ENCODE measurements at regions not wholly inside any gene's neighbourhood (a gene's known extent, or its start where the extent isn't known, plus 50 kb on each side); places are given as distances from the start of the nearest gene placed in this dataset.
"Not testable (repeated sequence)": the region's sequence is repeated elsewhere in the genome, so short reads cannot be mapped to it uniquely, and the experiment has no call there.

DNA sequence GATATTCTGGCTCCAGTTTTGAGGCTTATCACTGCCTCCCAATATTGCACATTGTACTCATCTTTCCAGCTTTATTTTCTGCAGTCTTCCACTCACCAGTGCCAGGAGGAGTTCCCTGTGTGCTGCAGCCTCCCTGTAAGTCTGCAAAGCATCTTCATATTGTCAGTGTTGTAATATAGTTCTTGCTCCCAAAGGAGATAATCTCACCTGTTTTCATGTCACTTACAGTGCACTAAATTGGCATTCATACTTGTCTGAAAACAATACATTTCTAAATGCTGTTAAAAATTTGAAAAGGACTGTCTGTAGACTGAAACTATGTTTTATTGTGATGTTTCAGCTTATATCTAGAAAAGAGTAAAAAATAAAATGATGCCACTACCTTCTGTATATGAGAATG, 146.8 kb upstream of the TMTC1 start:
- no peak for DNase-seq

DNA sequence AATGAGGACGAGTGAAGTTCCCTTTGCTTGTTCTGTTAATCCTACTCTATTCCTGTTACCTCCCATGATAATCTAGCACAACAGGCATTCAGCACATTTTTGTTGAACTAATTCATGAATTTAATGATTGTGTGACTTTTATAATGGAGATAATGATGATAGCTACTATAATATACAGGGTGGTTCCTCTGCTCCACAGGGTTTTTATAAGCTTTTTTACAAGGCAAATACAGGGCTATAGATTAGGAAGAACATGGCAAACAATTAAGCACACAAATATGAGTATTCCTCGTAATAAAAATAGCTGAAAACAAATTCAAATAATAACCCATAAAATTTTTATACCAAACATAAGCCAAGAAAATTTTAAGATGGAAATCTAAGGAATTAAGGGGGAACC, 145.6 kb upstream of the TMTC1 start:
- DNase-seq = no peak

- DNase-seq = no peak
These were observed 137.6 kb upstream of the TMTC1 start for GRCh38 chr12:29921307-29921706.

- DNase-seq = no peak
These were observed 124.4 kb upstream of the TMTC1 start for GRCh38 chr12:29908157-29908556.

- no peak for DNase-seq
These were observed 123.7 kb upstream of the TMTC1 start for GRCh38 chr12:29907461-29907860.

GRCh38 chr12:29902043-29902442, 118.3 kb upstream of the TMTC1 start:
- DNase-seq = no peak

DNA sequence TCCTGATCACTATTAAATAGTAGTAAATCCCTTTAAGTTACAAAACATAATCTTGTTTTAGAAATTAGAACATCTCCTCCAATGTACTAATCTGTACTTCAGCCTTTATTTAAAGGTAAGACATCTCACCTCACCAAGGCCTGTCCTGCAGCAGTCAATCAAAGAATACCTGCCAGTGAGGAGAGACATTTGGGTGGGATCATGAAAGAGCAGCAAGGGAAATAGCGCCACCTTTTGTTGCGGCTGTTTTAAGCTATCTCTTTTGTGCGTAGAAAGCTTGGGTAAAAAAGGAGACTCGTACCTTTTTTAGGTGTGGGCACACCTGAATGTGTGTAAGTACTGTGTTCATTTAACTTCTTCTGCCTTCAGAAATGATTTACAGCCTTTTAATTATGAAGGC, 117.8 kb upstream of the TMTC1 start:
- no peak for DNase-seq

DNA sequence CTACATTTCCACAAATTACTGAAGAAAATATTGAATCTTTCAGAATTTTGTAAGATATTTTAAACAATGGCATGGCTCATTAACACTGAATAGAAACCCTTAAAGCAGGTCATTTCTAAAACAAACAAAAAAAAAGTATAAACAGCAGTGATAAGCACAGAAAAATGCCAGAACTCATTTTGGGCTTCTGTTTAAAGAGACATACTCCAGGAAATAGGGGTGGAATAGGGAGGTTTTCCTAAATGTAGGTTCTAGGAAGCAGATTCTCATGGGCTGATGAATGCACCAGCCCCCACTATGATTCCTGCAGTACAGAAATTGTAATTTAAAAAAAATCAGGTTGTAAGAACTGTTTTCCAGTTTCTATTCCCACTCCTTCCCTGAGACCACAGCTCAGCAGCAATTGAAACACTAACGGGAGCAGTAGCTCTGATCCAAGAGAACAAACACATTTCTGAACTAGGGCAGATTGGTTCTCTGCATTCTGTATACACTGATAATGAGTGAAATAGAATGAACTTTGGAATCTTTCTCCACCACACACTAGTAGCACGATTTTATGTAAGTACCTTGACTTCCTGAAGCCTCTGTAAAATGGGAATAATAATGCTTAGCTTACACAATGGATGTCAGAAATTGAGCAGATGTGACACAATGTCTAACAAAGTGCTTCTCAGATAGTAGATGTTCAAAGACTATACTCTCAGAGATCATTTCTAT, 115.6 kb upstream of the TMTC1 start:
- no peak for DNase-seq

GRCh38 chr12:29895966-29896365, 112.2 kb upstream of the TMTC1 start:
- DNase-seq = no peak

DNA sequence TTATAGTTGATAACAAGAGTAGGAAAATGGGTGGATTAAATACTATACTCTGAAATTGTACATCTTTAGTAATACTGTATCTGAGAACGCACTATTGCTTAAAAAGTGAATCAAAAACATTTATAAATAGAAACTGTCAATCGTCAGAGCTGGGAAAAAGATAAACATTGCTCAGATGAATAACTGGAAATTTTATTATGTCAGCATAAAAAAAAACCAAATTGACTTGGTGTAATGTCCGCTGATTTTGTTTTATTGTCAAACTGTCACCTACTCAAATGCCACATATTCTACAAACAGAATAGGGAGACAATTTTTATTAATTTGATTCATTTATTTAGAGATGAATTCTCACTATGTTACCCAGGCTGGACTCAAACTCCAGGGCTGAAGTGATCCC, 109.3 kb upstream of the TMTC1 start:
- no peak for DNase-seq

DNA sequence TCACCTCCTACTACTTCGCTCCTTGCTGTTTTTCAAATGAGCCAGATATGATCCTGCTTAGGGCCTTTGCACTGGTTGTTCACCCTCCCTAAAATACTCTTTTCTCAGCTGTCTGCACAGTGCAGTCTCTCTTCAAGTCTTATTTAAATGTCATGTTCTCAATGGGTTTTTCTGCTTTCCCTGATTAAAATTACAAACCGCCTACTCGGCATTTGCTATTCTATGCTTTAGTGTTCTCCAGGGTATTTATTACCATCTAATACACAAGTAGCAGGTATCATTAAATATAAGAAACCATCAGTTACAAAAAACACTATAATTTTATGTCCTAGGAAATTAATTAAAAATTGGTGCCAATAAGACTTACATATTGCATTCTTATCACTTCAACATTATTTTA, 108.0 kb upstream of the TMTC1 start:
- no peak for DNase-seq

- peak in 1 of 2 experiments; percentile 47 for DNase-seq
These were observed 106.0 kb upstream of the TMTC1 start for GRCh38 chr12:29889737-29890136.

- DNase-seq = no peak
These were observed 105.0 kb upstream of the TMTC1 start for GRCh38 chr12:29888777-29889176.

DNA sequence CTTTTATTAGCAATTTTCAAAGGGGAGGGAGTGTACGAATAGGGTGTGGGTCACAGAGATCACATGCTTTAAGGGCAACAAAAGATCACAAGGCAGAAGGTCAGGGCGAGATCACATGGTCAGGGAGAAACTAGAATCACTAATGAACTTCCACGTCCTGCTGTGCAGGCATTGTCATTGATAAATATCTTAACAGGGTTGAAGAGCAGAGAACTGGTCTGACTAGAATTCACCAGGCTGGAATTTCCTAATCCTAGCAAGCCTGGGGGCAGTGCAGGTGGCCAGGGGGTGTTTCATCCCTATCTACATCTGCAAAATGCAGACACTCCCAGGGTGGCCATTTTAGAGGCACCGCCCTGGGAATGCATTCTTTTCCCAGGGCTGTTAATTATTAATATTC, 101.2 kb upstream of the TMTC1 start:
- DNase-seq = not testable (repeated sequence)

DNA sequence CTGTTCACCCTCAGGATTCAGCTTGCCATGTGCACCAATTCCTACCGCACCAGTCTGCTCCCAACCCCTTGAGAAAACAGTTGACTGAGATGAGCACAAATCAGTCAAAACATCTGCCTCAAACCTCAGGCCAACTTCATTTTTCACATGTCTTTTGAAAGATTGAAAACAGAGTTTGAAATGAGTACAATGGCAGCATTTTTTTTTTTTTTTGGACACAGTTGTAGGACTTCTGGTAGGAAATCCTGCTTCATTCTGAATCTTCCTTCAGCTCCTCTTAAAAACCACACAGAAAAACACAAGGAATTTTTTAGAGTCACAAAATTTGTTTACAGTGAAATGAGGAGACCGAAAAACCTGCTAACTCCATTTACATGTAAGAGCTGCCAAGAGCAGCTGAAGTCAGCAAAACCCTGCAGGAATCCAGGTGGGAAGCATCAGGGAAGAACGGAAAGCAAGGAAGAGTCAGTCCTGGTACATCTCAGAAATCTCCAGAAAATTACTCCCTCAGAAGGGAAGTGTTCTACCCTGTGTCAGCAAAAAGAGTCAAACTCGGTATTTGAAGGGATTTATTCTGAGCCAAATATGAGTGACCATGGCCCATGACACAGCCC, 100.3 kb upstream of the TMTC1 start:
- no peak for DNase-seq

GRCh38 chr12:29883525-29883924, 99.8 kb upstream of the TMTC1 start:
- no peak for DNase-seq

- peak; percentile 74 to 93 for DNase-seq
These were observed 99.1 kb upstream of the TMTC1 start for GRCh38 chr12:29882846-29883245.

DNA sequence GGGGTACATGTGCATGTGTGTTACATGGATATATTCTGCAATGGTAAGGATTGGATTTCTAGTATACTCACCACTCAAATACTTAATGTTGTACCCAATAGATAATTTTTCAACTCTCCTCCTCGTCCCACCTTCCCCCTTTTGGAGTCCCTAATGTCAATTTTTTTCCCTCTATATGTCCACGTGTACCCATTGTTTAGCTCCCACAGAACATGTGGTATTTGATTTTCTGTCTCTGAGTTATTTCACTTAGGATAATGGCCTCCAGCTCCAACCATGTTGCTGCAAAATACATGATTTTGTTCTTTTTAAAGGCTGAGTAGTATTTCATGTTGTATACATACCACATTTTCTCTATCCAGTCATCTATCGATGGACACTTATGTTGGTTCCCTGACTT, 97.2 kb upstream of the TMTC1 start:
- no peak for DNase-seq

- peak; percentile 14 to 36 for DNase-seq
These were observed 96.0 kb upstream of the TMTC1 start for GRCh38 chr12:29879606-29880308.

GRCh38 chr12:29869946-29870345, 86.2 kb upstream of the TMTC1 start:
- no peak for DNase-seq

DNA sequence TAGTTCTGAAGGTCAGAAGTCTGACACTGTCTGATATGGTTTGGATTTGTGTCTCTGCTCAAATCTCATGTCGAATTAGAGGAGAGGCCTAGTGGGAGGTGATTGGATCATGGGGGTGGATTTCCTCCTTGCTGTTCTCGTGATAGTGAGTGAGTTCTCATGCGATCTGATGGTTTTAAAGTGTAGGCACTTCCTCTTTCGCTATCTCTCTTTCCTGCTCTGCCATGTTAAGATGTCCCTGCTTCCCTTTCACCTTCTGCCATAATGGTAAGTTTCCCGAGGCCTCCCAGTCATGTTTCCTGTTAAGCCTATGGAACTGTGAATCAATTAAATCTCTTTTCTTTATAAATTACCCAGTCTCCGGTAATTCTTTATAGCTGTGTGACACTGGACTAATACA, 84.1 kb upstream of the TMTC1 start:
- DNase-seq = no peak

DNA sequence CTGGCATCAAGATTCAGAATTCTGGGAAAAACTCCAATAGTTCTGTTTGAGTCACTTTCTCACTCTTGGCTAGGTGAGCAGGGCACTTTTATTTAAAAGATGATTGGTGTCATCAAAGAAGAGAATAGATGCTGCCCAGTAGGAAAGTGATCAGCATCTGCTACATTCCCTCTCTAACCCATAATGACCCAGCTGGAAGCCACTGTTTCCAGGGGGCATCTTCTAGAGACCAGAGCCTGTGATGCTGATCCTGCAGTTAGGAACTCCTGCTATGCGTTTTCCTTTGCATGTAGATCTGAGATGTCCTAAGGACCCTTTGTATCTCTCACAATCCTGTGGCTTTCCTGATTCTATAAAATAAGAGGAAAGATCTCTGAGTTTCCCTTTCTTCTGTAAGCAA, 79.9 kb upstream of the TMTC1 start:
- DNase-seq = no peak

GRCh38 chr12:29858270-29858786, 74.6 kb upstream of the TMTC1 start:
- DNase-seq = no peak

- DNase-seq = no peak
These were observed 63.5 kb upstream of the TMTC1 start for GRCh38 chr12:29847246-29847645.

Measured in NCI-H524 (cell line).